ENCODE measurements at regions not wholly inside any gene's neighbourhood (a gene's known extent, or its start where the extent isn't known, plus 50 kb on each side); places are given as distances from the start of the nearest gene placed in this dataset.

GRCh38 chr9:89723469-89724100 lies 118.8 kb downstream of the GADD45G start:
- TF ChIP-seq, protein P1, sequence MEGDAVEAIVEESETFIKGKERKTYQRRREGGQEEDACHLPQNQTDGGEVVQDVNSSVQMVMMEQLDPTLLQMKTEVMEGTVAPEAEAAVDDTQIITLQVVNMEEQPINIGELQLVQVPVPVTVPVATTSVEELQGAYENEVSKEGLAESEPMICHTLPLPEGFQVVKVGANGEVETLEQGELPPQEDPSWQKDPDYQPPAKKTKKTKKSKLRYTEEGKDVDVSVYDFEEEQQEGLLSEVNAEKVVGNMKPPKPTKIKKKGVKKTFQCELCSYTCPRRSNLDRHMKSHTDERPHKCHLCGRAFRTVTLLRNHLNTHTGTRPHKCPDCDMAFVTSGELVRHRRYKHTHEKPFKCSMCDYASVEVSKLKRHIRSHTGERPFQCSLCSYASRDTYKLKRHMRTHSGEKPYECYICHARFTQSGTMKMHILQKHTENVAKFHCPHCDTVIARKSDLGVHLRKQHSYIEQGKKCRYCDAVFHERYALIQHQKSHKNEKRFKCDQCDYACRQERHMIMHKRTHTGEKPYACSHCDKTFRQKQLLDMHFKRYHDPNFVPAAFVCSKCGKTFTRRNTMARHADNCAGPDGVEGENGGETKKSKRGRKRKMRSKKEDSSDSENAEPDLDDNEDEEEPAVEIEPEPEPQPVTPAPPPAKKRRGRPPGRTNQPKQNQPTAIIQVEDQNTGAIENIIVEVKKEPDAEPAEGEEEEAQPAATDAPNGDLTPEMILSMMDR (conservative IDR thresholded peaks at IDR 0.05 in 1 of 2, IDR thresholded peaks at IDR 0.05 in 1 of 2; ENCODE audit: extremely low read depth in 1 of 2, insufficient read depth in 1 of 2, low read depth in 1 of 2, low read length in 2 of 2): no peak
- no peak for TF ChIP-seq EZH2 (IDR thresholded peaks at IDR 0.05; ENCODE audit: borderline replicate concordance, low read length)

Measured in mammary epithelial cell (primary cell).